ENCODE measurements at regions not wholly inside any gene's neighbourhood (a gene's known extent, or its start where the extent isn't known, plus 50 kb on each side); places are given as distances from the start of the nearest gene placed in this dataset.

GRCh38 chr4:95982516-95982915, 142.6 kb downstream of the PDHA2 start:
- 17% methylated on average over 1 of the region's 1 CpG for WGBS (ENCODE audit: insufficient coverage, insufficient replicate concordance, low lambda C conversion rate, missing lambda C conversion rate)

GRCh38 chr4:95984081-95984480, 144.2 kb downstream of the PDHA2 start:
- BruUV-seq (replicated peaks) = no TSS peak
- Histone ChIP-seq H3K27me3 (replicated peaks in 1 of 2; ENCODE audit: control insufficient read depth in 2 of 2, insufficient read depth in 2 of 2, low read length in 1 of 2) (no peaks in the 10 kb centered on the region), H2AFZ (ENCODE audit: control insufficient read depth, low read depth, low read length) (no peak overlapping the region), H3K4me1 (ENCODE audit: control insufficient read depth, insufficient read depth, low read length) (no peaks in the 10 kb centered on the region), H3K9ac (ENCODE audit: control insufficient read depth, insufficient read depth, low read length) (no peak overlapping the region), H3K36me3 (ENCODE audit: control insufficient read depth in 2 of 2, insufficient read depth in 2 of 2, low read length in 1 of 2) (no peaks in the 10 kb centered on the region), H3K79me2 (ENCODE audit: control insufficient read depth, insufficient read depth, low read length) (no peaks in the 10 kb centered on the region), H3K9me3 (replicated peaks; ENCODE audit: control insufficient read depth, insufficient read depth, low read length) (no peaks in the 10 kb centered on the region; the same call in 2 of the 3 replicates), H3K27ac (ENCODE audit: control insufficient read depth, insufficient read depth) (no peak overlapping the region), H3K4me3 (no peak overlapping the region), H4K20me1 (ENCODE audit: control insufficient read depth, insufficient read depth) (no peaks in the 10 kb centered on the region), H3K4me2 (ENCODE audit: control insufficient read depth, insufficient read depth) (no peak overlapping the region)
- POLR2A ChIA-PET = no interaction called here
- ATAC-seq (no peak), FAIRE-seq (no peak), DNase-seq (ENCODE audit: low read depth, low spot score) (no peak)
- intact Hi-C loops (cut with micrococcal nuclease; ENCODE audit: unreplicated experiment) (no loop called here), in situ Hi-C loops (cut with MboI) (no loop called here)
- TF ChIP-seq MLLT1 (IDR thresholded peaks at IDR 0.05) (no peak), PRDM15 (CRISPR knock-in tag; IDR thresholded peaks at IDR 0.05) (no peak), MTA3 (IDR thresholded peaks at IDR 0.05; ENCODE audit: borderline replicate concordance, low read length) (no peak), ZBTB33 (IDR thresholded peaks at IDR 0.05) (no peak), ASH2L (IDR thresholded peaks at IDR 0.05; ENCODE audit: borderline replicate concordance, low read depth) (no peak), IKZF1 (conservative IDR thresholded peaks at IDR 0.05) (no peak)
- SMC1A ChIA-PET (ENCODE audit: uncharacterized antibody, unreplicated experiment) = no interaction called here
- CTCF ChIA-PET = no interaction called here
- RAD21 ChIA-PET (ENCODE audit: unreplicated experiment) = no interaction called here
- 29% methylated on average over 6 of the region's 6 CpGs for WGBS (ENCODE audit: insufficient coverage, insufficient replicate concordance, low lambda C conversion rate, missing lambda C conversion rate)

More at GRCh38 chr4:95982516-95982915, 142.6 kb downstream of the PDHA2 start:
- in situ Hi-C loops (cut with MboI) (no loop called here), intact Hi-C loops (cut with micrococcal nuclease; ENCODE audit: unreplicated experiment) (no loop called here)
- Histone ChIP-seq H3K79me2 (ENCODE audit: control insufficient read depth, insufficient read depth, low read length) (no peaks in the 10 kb centered on the region), H3K27me3 (replicated peaks in 1 of 2; ENCODE audit: control insufficient read depth in 2 of 2, insufficient read depth in 2 of 2, low read length in 1 of 2) (no peaks in the 10 kb centered on the region), H3K4me3 (no peak overlapping the region), H3K27ac (ENCODE audit: control insufficient read depth, insufficient read depth) (no peak overlapping the region), H4K20me1 (ENCODE audit: control insufficient read depth, insufficient read depth) (no peaks in the 10 kb centered on the region), H3K9ac (ENCODE audit: control insufficient read depth, insufficient read depth, low read length) (no peak overlapping the region), H3K4me2 (ENCODE audit: control insufficient read depth, insufficient read depth) (no peak overlapping the region), H3K36me3 (ENCODE audit: control insufficient read depth in 2 of 2, insufficient read depth in 2 of 2, low read length in 1 of 2) (no peaks in the 10 kb centered on the region), H2AFZ (ENCODE audit: control insufficient read depth, low read depth, low read length) (no peak overlapping the region), H3K4me1 (ENCODE audit: control insufficient read depth, insufficient read depth, low read length) (no peaks in the 10 kb centered on the region), H3K9me3 (replicated peaks; ENCODE audit: control insufficient read depth, insufficient read depth, low read length) (no peaks in the 10 kb centered on the region; the same call in 2 of the 3 replicates)
- no peak for FAIRE-seq
- RAD21 ChIA-PET (ENCODE audit: unreplicated experiment) = no interaction called here
- no peak for TF ChIP-seq RELA (IDR thresholded peaks at IDR 0.05; ENCODE audit: borderline replicate concordance, partially characterized antibody)
- ATAC-seq = no peak
- BruUV-seq (replicated peaks) = no TSS peak
- POLR2A ChIA-PET = no interaction called here
- SMC1A ChIA-PET (ENCODE audit: uncharacterized antibody, unreplicated experiment) = no interaction called here
- DNase-seq (ENCODE audit: low read depth, low spot score) = no peak
- CTCF ChIA-PET = interaction anchor here (0.9 kb wide), 1 partner anchor 9 kb away, joined by 3 read pairs; no protein-coding TSS in a partner anchor

Data from GM12878 (cell line).